ENCODE measurements at regions not wholly inside any gene's neighbourhood (a gene's known extent, or its start where the extent isn't known, plus 50 kb on each side); places are given as distances from the start of the nearest gene placed in this dataset.

- H3K4me3 ChIP-seq (ENCODE audit: low read depth, low read length), result no peak overlapping the region
- no peak for DNase-seq (ENCODE audit: low read depth)
- no peak for TF ChIP-seq CTCF (IDR thresholded peaks at IDR 0.05; ENCODE audit: insufficient read depth, low read length)
Observed at GRCh38 chr7:10821156-10821555, 152.5 kb upstream of the PHF14 start.

- DNase-seq (ENCODE audit: low read depth), result no peak
- no peak for TF ChIP-seq CTCF (IDR thresholded peaks at IDR 0.05; ENCODE audit: insufficient read depth, low read length)
Observed at GRCh38 chr7:10824154-10824553, 149.5 kb upstream of the PHF14 start.

GRCh38 chr7:10838228-10838627 is 135.4 kb upstream of the PHF14 start:
- DNase-seq (ENCODE audit: low read depth), result no peak
- no peak for TF ChIP-seq CTCF (IDR thresholded peaks at IDR 0.05; ENCODE audit: insufficient read depth, low read length)
- no peak overlapping the region for H3K4me3 ChIP-seq (ENCODE audit: low read depth, low read length)

More at GRCh38 chr7:10824154-10824553, 149.5 kb upstream of the PHF14 start:
- no peak overlapping the region for H3K4me3 ChIP-seq (ENCODE audit: low read depth, low read length)

GRCh38 chr7:10845225-10845624 is 128.4 kb upstream of the PHF14 start:
- TF ChIP-seq CTCF (IDR thresholded peaks at IDR 0.05; ENCODE audit: insufficient read depth, low read length), result no peak

GRCh38 chr7:10855583-10855982 is 118.1 kb upstream of the PHF14 start:
- no peak for TF ChIP-seq CTCF (IDR thresholded peaks at IDR 0.05; ENCODE audit: insufficient read depth, low read length)
- H3K4me3 ChIP-seq (ENCODE audit: low read depth, low read length), result no peak overlapping the region
- DNase-seq (ENCODE audit: low read depth), result no peak

More at GRCh38 chr7:10845225-10845624, 128.4 kb upstream of the PHF14 start:
- DNase-seq (ENCODE audit: low read depth), result no peak
- H3K4me3 ChIP-seq (ENCODE audit: low read depth, low read length), result no peak overlapping the region

GRCh38 chr7:10860516-10860915 is 113.2 kb upstream of the PHF14 start:
- no peak overlapping the region for H3K4me3 ChIP-seq (ENCODE audit: low read depth, low read length)
- TF ChIP-seq CTCF (IDR thresholded peaks at IDR 0.05; ENCODE audit: insufficient read depth, low read length), result no peak
- no peak for DNase-seq (ENCODE audit: low read depth)

GRCh38 chr7:10863476-10863875 is 110.2 kb upstream of the PHF14 start:
- DNase-seq (ENCODE audit: low read depth), result no peak
- TF ChIP-seq CTCF (IDR thresholded peaks at IDR 0.05; ENCODE audit: insufficient read depth, low read length), result no peak
- no peak overlapping the region for H3K4me3 ChIP-seq (ENCODE audit: low read depth, low read length)
